H1 (cell line): ENCODE measurements at regions not wholly inside any gene's neighbourhood (a gene's known extent, or its start where the extent isn't known, plus 50 kb on each side); places are given as distances from the start of the nearest gene placed in this dataset.

Experiments used
- CTCF ChIA-PET: fragments of 300-600 bp; sonication (Branson Sonifier 250); formaldehyde crosslinking; loops from one replicate; lab custom pipeline; 2021; ENCODE audit not compliant: partially characterized antibody; lab: Charles Lee
- POLR2A ChIA-PET: fragments of 300-600 bp; sonication (Branson Sonifier 250); formaldehyde crosslinking; loops from one replicate; lab custom pipeline; 2021; ENCODE audit warnings: inconsistent platforms; ENCODE audit not compliant: partially characterized antibody; lab: Charles Lee
- DNase-seq, 2 experiments: peaks; one replicate each; pipeline versions ENCODE4 v3.0.0 to v3.0.0-alpha.2; 2010 to 2022; ENCODE audit warnings: low spot score in 2 of 2, low read depth in 1 of 2, mixed read lengths in 1 of 2
- FAIRE-seq: peaks from 2 replicates; lab custom pipeline; 2011; peaks lifted over from hg19 to GRCh38; lab: Jason Lieb, UNC
- H2AFZ ChIP-seq: 2 replicates; pipeline ENCODE4 v1.8.1; 2012; ENCODE audit warnings: low read length, inconsistent platforms
- H2AK5ac ChIP-seq: 2 replicates; pipeline ENCODE4 v1.6.1; 2013; ENCODE audit warnings: low read depth, low read length
- H2BK120ac ChIP-seq: replicated peaks from 2 replicates; pipeline ENCODE3; 2013; ENCODE audit warnings: low read depth, low read length, inconsistent platforms
- H2BK12ac ChIP-seq: 2 replicates; pipeline ENCODE4 v1.6.1; 2013; ENCODE audit warnings: low read depth, low read length
- H2BK15ac ChIP-seq: 2 replicates; pipeline ENCODE4 v1.6.1; 2013; ENCODE audit warnings: low read length
- H2BK20ac ChIP-seq: 2 replicates; pipeline ENCODE4 v1.6.1; 2013; ENCODE audit warnings: low read length
- H2BK5ac ChIP-seq: 2 replicates; pipeline ENCODE4 v1.6.1; 2013; ENCODE audit warnings: low read depth, low read length
- H3K14ac ChIP-seq: 2 replicates; pipeline ENCODE4 v1.6.1; 2013; ENCODE audit warnings: inconsistent platforms; ENCODE audit not compliant: insufficient read length
- H3K18ac ChIP-seq: 2 replicates; pipeline ENCODE4 v1.6.1; 2013; ENCODE audit warnings: low read length; ENCODE audit errors: extremely low read depth
- H3K23ac ChIP-seq: 2 replicates; pipeline ENCODE4 v1.6.1; 2013; ENCODE audit warnings: inconsistent platforms; ENCODE audit not compliant: insufficient read length
- H3K23me2 ChIP-seq: 2 replicates; pipeline ENCODE4 v1.6.1; 2013; ENCODE audit warnings: low read depth, low read length
- H3K27ac ChIP-seq: 2 replicates; pipeline ENCODE4 v1.6.1; 2011; ENCODE audit warnings: low read depth, low read length, inconsistent platforms
- H3K27me3 ChIP-seq, 4 experiments: replicated peaks in 1 of 4; 1 replicate in 1 of 4; 2 replicates in 3 of 4; pipeline versions ENCODE4 v1.6.1 to v1.8.1; 2011 to 2013; ENCODE audit warnings: low read length in 3 of 4, mild to moderate bottlenecking in 3 of 4, inconsistent platforms in 2 of 4, mixed read lengths in 2 of 4, moderate library complexity in 1 of 4; ENCODE audit not compliant: control insufficient read depth in 3 of 4, insufficient read depth in 3 of 4; ENCODE audit errors: extremely low read depth in 1 of 4
- H3K36me3 ChIP-seq, 4 experiments: 2 replicates each; pipeline versions ENCODE4 v1.6.1 to v1.8.1; 2011 to 2013; ENCODE audit warnings: mild to moderate bottlenecking in 4 of 4, low read length in 3 of 4, moderate library complexity in 2 of 4, control low read depth in 1 of 4, inconsistent platforms in 1 of 4; ENCODE audit not compliant: insufficient read depth in 4 of 4, control insufficient read depth in 2 of 4
- H3K4ac ChIP-seq: replicated peaks from 2 replicates; pipeline ENCODE3; 2013; ENCODE audit warnings: low read length, low read depth, mixed read lengths, inconsistent platforms; ENCODE audit not compliant: insufficient read length
- H3K4me1 ChIP-seq, 4 experiments: replicated peaks in 1 of 4; 1 replicate in 1 of 4; 2 replicates in 3 of 4; pipeline versions ENCODE4 v1.6.1 to v1.8.1; 2011 to 2013; ENCODE audit warnings: low read length in 3 of 4, inconsistent platforms in 2 of 4, mixed read lengths in 1 of 4; ENCODE audit not compliant: insufficient read depth in 4 of 4, control insufficient read depth in 3 of 4
- H3K4me2 ChIP-seq, 2 experiments: 2 replicates each; pipeline versions ENCODE4 v1.6.1 to v1.8.1; 2011 to 2013; ENCODE audit warnings: low read depth in 2 of 2, low read length in 2 of 2, control low read depth in 1 of 2, inconsistent platforms in 1 of 2, mild to moderate bottlenecking in 1 of 2; ENCODE audit not compliant: insufficient read depth in 1 of 2
- H3K4me3 ChIP-seq, 4 experiments: fragments of 200-600, 300-600 bp in 1 of 4; sonication (generic), shearing (Covaris generic), sonication (Bioruptor Twin) in 1 of 4; 2 replicates each; pipeline versions ENCODE4 v1.5.1 to v1.8.1; 2011 to 2016; ENCODE audit warnings: low read length in 4 of 4, low read depth in 3 of 4, control low read depth in 2 of 4, inconsistent platforms in 2 of 4, mild to moderate bottlenecking in 2 of 4, mixed read lengths in 1 of 4, moderate library complexity in 1 of 4; ENCODE audit not compliant: insufficient read depth in 2 of 4; ENCODE audit errors: extremely low read depth in 1 of 4
- H3K56ac ChIP-seq: replicated peaks from 2 replicates; pipeline ENCODE3; 2013; ENCODE audit warnings: low read depth, mild to moderate bottlenecking, mixed read lengths, low read length, inconsistent platforms; ENCODE audit not compliant: insufficient read length
- H3K79me1 ChIP-seq: 2 replicates; pipeline ENCODE4 v1.6.1; 2013; ENCODE audit warnings: low read depth, low read length, control low read depth
- H3K79me2 ChIP-seq, 2 experiments: 2 replicates each; pipeline versions ENCODE4 v1.6.1 to v1.8.1; 2012 to 2013; ENCODE audit warnings: low read length in 2 of 2, mild to moderate bottlenecking in 2 of 2, inconsistent platforms in 1 of 2; ENCODE audit not compliant: insufficient read depth in 2 of 2, control insufficient read depth in 1 of 2
- H3K9ac ChIP-seq, 4 experiments: replicated peaks in 1 of 4; 1 replicate in 1 of 4; 2 replicates in 3 of 4; pipeline versions ENCODE4 v1.6.1 to v1.8.1; 2011 to 2013; ENCODE audit warnings: low read depth in 3 of 4, low read length in 3 of 4, control low read depth in 2 of 4, mild to moderate bottlenecking in 2 of 4, moderate library complexity in 2 of 4, inconsistent platforms in 1 of 4; ENCODE audit errors: extremely low read depth in 1 of 4
- H3K9me3 ChIP-seq, 2 experiments: 2 replicates each; pipeline versions ENCODE4 v1.6.1 to v1.8.1; 2012 to 2013; ENCODE audit warnings: mild to moderate bottlenecking in 2 of 2, moderate library complexity in 2 of 2, control low read depth in 1 of 2, inconsistent platforms in 1 of 2, low read depth in 1 of 2, low read length in 1 of 2, mixed read lengths in 1 of 2; ENCODE audit not compliant: insufficient read depth in 2 of 2
- H4K20me1 ChIP-seq, 2 experiments: replicated peaks in 1 of 2; 2 replicates each; pipeline versions ENCODE3 to v1.8.1; 2011 to 2013; ENCODE audit warnings: inconsistent platforms in 2 of 2, low read length in 2 of 2, mild to moderate bottlenecking in 1 of 2; ENCODE audit not compliant: insufficient read depth in 2 of 2, control insufficient read depth in 1 of 2
- H4K5ac ChIP-seq: 2 replicates; pipeline ENCODE4 v1.6.1; 2013; ENCODE audit warnings: low read length, low read depth, mixed read lengths, inconsistent platforms; ENCODE audit not compliant: insufficient read length
- H4K8ac ChIP-seq: 2 replicates; pipeline ENCODE4 v1.8.0; 2013; ENCODE audit warnings: mild to moderate bottlenecking, moderate library complexity, low read length, inconsistent platforms; ENCODE audit not compliant: insufficient read depth; ENCODE audit errors: extremely low read depth
- H4K91ac ChIP-seq: replicated peaks from 2 replicates; pipeline ENCODE3; 2013; ENCODE audit warnings: low read length, mixed read lengths, inconsistent platforms; ENCODE audit not compliant: insufficient read length
- BCL11A ChIP-seq, 2 experiments: IDR thresholded peaks; one replicate each; pipeline ENCODE4 v1.6.1; 2011; ENCODE audit warnings: low read depth in 2 of 2, low read length in 2 of 2, mild to moderate bottlenecking in 2 of 2
- EGR1 ChIP-seq: IDR thresholded peaks from 2 replicates; pipeline ENCODE4 v1.6.1; 2011; ENCODE audit warnings: low read depth, low read length, borderline replicate concordance
- MAX ChIP-seq: IDR thresholded peaks from 2 replicates; pipeline ENCODE4 v1.6.1; 2012; ENCODE audit warnings: inconsistent platforms
- PHF8 ChIP-seq: fragments of 200-600 bp; sonication (generic); conservative IDR thresholded peaks from 2 replicates; pipeline ENCODE4 v1.7.1; 2012; ENCODE audit warnings: low read depth, mild to moderate bottlenecking, inconsistent platforms, low read length, moderate library complexity
- POLR2AphosphoS5 ChIP-seq: IDR thresholded peaks from 2 replicates; pipeline ENCODE4 v1.6.1; 2011; ENCODE audit warnings: low read depth, low read length
- RFX5 ChIP-seq: IDR thresholded peaks from 2 replicates; pipeline ENCODE4 v1.6.1; 2011; ENCODE audit warnings: low read depth, low read length, improper control_type of control experiment, borderline replicate concordance
- RNF2 ChIP-seq: fragments of 200-900, 300-1000 bp; sonication (generic); IDR thresholded peaks from 2 replicates; pipeline ENCODE4 v1.7.1; 2016; ENCODE audit warnings: borderline replicate concordance, low read depth, mild to moderate bottlenecking, antibody characterized with exemption, low read length; ENCODE audit not compliant: poor library complexity, severe bottlenecking; ENCODE audit errors: missing control alignments
- SIN3A ChIP-seq, 2 experiments: IDR thresholded peaks in 1 of 2; conservative IDR thresholded peaks in 1 of 2; 2 replicates each; pipeline ENCODE4 v1.6.1; 2011 to 2012; ENCODE audit warnings: low read length in 2 of 2, improper control_type of control experiment in 1 of 2, low read depth in 1 of 2, mild to moderate bottlenecking in 1 of 2
- SIRT6 ChIP-seq: IDR thresholded peaks from one replicate; pipeline ENCODE4 v1.7.1; 2012; ENCODE audit warnings: low read length, inconsistent platforms
- SIX5 ChIP-seq: IDR thresholded peaks from 2 replicates; pipeline ENCODE4 v1.6.1; 2011; ENCODE audit warnings: mild to moderate bottlenecking, low read depth, low read length
- SRF ChIP-seq: IDR thresholded peaks from 2 replicates; pipeline ENCODE4 v1.6.1; 2011; ENCODE audit warnings: mild to moderate bottlenecking, low read depth, low read length, moderate library complexity
- TAF7 ChIP-seq: optimal IDR thresholded peaks from 2 replicates; pipeline ENCODE3; 2011; ENCODE audit warnings: low read depth, mild to moderate bottlenecking, inconsistent platforms, low read length, moderate library complexity, borderline replicate concordance
- TCF12 ChIP-seq: IDR thresholded peaks from 2 replicates; pipeline ENCODE4 v1.6.1; 2011; ENCODE audit warnings: low read depth, mild to moderate bottlenecking, low read length
- USF2 ChIP-seq: IDR thresholded peaks from 2 replicates; pipeline ENCODE4 v1.6.1; 2011; ENCODE audit warnings: low read length, improper control_type of control experiment
- WGBS, 2 experiments: shearing (Covaris generic) in 1 of 2; methylation state at CpG; one replicate each; pipeline versions ENCODE4 v1.1.6 to v1.1.7; 2013 to 2015; ENCODE audit warnings: low lambda C conversion rate in 2 of 2, mixed read lengths in 2 of 2, inconsistent platforms in 1 of 2, low coverage in 1 of 2, missing lambda C conversion rate in 1 of 2; ENCODE audit not compliant: insufficient replicate concordance in 2 of 2, insufficient coverage in 1 of 2, insufficient read length in 1 of 2; ENCODE audit errors: extremely low coverage in 1 of 2, missing lambda C conversion rate in 1 of 2; 5-methylcytosine and 5-hydroxymethylcytosine counted together

- H3K79me2 ChIP-seq, result no peaks in the 10 kb centered on the region
- H3K9me3 ChIP-seq, result no peaks in the 10 kb centered on the region
- no peaks in the 10 kb centered on the region for H3K4me1 ChIP-seq
- H2AFZ ChIP-seq, result no peak overlapping the region
- no peak overlapping the region for H3K14ac ChIP-seq
- H3K56ac ChIP-seq, result no peak overlapping the region
- DNase-seq (no peak), FAIRE-seq (no peak)
- H3K4me3 ChIP-seq, result no peak overlapping the region
- no peak overlapping the region for H3K27ac ChIP-seq
- no peak overlapping the region for H4K8ac ChIP-seq
- no peak overlapping the region for H2BK20ac ChIP-seq
- no peaks in the 10 kb centered on the region for H4K20me1 ChIP-seq
- H3K36me3 ChIP-seq, result no peaks in the 10 kb centered on the region
- no peaks in the 10 kb centered on the region for H3K79me1 ChIP-seq
- no peak overlapping the region for H2BK15ac ChIP-seq
- H2BK120ac ChIP-seq, result no peak overlapping the region
- H4K5ac ChIP-seq, result no peak overlapping the region
- no peaks in the 10 kb centered on the region for H3K27me3 ChIP-seq
- ChIA-PET POLR2A (no interaction called here), CTCF (no interaction called here)
- H2BK12ac ChIP-seq, result no peak overlapping the region
- no peak overlapping the region for H3K18ac ChIP-seq
- no peak overlapping the region for H3K4me2 ChIP-seq
- no peak overlapping the region for H2AK5ac ChIP-seq
- 89% methylated on average over 6 of the region's 6 CpGs; no CpG with 5 or more reads in 1 of the 2 experiments for WGBS, 2 experiments
- H3K23me2 ChIP-seq, result no peaks in the 10 kb centered on the region
- no peak overlapping the region for H4K91ac ChIP-seq
- no peak overlapping the region for H2BK5ac ChIP-seq
- H3K4ac ChIP-seq, result no peak overlapping the region
- no peak overlapping the region for H3K9ac ChIP-seq
- no peak overlapping the region for H3K23ac ChIP-seq
- TF ChIP-seq TAF7 (no peak), BCL11A (IDR thresholded peaks at IDR 0.05; ENCODE audit: low read depth in 2 of 2, low read length in 2 of 2) (no peak), USF2 (no peak), POLR2AphosphoS5 (no peak), RNF2 (no peak), RFX5 (no peak), SIRT6 (no peak), SIX5 (no peak), TCF12 (no peak), SIN3A (conservative IDR thresholded peaks at IDR 0.05 in 1 of 2, IDR thresholded peaks at IDR 0.05 in 1 of 2; ENCODE audit: low read depth in 1 of 2, low read length in 2 of 2) (no peak), PHF8 (no peak), SRF (no peak), EGR1 (no peak), MAX (no peak)
Measured at GRCh38 chr10:4057021-4057420, 272.0 kb upstream of the KLF6 start.
